HG02763 (cell line): ENCODE measurements at regions not wholly inside any gene's neighbourhood (a gene's known extent, or its start where the extent isn't known, plus 50 kb on each side); places are given as distances from the start of the nearest gene placed in this dataset.

Experiments
- ATAC-seq: cut with Tn5 transposase; IDR thresholded peaks from one replicate; pipeline ENCODE4 v1.9.1; 2021; ENCODE audit warnings: mild to moderate bottlenecking, moderate library complexity; ENCODE audit not compliant: unreplicated experiment

DNA sequence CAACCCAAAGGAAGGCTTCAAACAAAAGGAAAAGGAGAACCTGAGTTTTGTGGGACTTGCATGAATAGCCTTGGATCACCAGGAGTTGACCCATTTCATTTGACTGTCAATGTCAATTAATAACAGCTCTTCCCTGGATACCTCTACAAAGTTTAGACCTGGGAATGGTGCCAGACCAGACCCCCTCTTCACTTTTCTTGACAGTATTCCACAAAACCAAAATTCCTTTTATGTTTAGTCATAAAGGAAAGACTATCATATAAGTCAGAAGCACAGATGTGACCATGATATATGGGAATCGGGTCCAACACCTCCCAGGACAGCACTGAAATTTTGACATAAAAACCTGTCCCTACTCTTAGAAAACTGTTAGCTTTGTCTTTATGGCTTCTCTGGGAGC is 191.8 kb downstream of the LYPLAL1 start:
- no peak for ATAC-seq

DNA sequence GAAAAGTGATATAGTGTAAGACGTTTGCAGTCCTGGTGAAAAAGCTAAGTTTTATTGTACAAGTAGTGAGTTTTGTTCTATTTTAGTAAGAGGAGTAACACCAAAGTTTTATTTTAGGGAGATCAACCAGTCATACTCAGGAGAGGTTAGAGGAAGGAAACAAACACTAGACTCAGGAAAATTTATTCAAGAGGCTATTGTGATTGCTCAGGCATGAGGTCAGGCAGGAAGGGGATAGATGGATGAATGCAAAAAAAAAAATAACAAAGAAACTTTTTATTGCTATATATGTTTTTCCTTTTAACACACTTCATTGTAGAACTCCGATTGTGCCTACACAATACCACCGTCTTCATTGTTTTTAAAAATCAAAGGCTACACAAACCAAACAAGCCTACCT is 189.0 kb downstream of the LYPLAL1 start:
- ATAC-seq, result no peak

DNA sequence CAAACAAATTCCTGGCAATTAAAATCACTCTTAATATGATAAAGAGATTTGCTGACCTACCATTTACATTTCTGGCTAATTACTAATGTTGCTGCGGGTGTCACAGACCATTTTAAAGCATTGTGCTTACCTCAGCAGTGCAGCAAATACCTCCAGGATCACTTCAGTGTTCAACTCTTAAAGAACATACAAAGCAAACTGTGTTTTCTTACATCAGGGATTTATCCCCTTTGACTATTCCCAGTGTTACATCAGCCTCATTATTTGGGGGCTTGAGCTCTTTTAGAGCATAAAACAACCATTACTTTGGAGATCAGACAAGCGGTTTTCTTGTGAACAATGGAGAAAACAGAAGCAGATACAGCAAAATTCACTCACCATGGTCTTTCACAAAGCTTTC is 185.4 kb downstream of the LYPLAL1 start:
- no peak for ATAC-seq

DNA sequence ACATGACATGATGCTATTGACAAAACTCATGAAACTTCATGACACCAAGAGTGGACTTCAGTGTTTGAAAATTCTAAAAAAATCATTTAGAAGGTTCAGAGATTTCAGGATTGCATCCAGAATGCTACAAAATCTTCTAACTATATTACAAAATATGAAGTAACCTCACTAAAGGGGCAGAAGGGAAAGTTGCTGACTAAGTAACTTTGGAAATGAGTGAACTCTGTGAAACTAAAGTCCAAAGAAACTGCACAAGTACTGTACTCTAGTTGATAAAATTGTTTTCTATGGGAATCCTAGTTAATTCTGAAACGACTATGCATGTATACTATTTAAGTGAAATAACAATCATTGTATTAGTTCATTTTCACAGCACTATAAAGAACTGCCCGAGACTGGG is 184.4 kb downstream of the LYPLAL1 start:
- ATAC-seq, result no peak

DNA sequence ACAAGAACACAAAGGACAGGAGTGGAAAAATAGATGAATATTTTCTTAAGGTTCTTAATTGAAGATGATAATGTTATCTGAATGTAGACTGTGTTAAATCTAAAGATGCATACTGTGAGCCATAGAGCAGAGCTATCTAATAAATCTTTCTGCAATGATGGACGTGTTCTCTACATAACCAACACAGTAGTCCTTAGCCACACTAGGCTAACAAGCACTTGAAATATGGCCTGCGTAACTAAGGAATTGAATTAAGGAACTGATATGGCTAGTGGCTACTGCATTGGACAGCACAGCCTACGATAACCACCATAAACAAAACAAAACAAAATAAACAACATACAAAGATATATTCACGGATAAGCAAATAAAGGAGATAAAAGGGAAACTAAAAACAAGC is 181.3 kb downstream of the LYPLAL1 start:
- ATAC-seq, result no peak

DNA sequence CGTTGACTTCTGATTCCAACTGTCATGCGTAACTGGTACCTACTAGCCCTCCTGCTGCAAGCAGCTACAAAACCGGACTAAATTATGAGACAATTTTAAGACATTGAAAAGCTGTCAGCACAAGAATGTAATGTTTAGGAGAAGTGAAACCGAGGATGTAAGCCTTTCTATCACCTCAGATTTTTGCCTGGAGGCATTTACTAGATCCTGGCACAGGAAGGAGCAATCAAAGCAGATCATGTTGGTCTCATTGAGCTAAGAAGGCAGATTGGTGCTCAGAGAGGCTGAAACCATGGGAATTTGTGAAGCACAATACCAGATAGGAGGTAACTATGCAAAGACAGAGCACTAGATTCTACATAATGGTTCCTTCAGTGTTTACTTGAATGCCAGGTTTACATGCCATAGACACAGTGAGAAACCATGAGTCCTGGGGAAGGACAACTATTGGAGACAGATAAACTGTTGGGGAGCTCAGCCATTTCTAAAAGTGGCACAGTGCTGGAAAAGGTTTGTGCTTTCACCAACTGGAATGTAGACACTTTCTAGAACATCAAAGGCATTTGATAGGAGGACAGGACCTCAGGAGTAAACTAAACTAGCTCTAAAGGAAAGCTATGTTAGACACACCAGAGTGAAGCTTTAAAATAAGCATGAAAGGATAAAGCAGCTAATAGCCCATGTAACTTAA is 179.4 kb downstream of the LYPLAL1 start:
- ATAC-seq, result no peak

DNA sequence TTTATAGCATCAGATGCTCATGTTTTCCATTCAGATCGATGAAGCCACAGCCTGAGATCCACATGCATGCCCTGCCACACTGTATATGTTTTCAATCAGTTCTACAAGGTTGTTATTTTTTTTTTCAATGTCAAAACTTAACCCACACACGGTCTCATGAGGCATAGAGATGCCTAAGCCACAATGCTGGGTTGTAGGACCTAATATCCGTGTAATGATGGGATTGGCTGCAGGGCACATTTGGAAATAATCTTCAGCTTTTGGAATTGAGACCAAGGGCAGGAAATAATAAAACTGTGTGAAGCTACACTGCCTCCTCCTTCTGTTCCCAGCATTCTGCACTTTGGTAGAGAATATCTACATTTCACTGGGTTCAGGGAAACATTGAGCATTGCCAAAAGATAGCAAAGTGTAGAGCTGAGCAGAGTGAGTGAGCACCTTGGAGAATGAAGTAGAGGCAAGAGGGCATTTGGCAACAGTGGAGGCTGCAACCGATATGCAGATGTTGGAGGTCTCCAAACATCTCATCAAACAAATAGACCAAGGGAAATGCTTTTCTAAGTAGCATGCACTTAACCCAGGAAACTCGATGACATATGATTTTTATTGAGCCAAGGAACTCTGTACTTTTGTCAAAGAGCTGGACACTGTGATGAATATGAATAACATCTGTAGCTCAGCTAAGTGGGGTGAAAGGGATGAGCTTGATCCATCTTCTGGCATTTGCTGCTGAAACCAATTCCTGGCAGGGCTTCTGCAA is 176.7 kb downstream of the LYPLAL1 start:
- no peak for ATAC-seq

DNA sequence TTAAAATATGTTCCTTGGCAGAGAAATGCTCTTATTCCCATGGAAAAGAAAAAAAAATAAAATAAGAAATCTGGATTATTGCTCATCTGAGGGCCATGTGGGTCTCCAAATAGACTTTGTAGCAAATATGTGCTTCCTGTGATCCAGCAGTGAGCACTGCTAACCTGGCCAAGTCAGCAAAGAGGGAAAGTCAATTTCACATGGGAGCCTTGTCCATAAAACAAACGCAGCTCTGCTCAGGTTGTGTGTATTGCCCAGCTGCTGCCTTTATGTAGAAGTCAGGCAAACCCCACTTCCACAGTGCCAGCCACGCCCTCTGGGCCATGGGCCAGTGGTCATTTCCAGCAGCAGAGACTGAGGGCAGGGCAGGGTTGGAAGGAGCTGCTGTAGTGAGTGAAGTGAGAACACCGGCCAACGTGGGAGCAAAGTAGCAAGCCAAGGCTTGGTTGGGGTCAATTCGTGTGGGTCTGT is 174.3 kb downstream of the LYPLAL1 start:
- ATAC-seq, result no peak

DNA sequence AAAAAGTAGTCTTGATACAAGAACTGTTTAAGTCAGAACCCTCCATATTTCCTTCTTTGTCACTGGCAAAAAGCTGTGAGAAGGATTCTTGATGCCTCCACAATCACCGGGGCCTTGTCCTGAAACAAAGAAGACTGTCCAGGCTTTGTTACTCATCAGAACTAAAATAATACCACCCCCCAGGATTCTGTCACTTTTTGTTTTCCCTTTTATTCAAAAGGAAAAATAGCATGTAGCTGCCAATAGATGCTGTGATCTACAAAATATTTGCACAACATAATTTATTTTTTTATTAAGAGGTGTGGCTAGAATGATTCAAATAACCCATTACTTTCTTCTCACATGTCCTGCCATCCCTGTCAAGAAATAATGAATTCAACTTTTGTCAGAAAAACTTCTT is 173.7 kb downstream of the LYPLAL1 start:
- ATAC-seq, result no peak

DNA sequence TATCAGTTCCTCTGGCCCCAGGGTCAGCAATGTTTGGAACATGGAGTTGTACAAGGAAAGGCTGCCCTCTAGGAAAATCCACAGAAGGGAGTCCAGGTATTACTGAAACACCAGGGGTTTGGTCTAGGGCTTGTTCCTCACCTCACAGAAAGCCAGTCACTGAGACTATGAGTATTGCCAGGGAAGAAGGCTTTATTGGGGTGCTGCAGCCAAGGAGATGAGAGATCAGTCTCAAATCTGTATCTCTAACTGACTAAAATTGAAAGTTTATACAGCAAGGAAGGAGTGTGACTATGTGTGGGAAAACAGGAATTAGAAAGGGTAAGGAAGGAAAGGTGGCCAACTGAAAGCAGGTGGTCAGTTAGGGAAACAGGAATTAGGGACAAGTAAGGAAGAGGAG is 172.3 kb downstream of the LYPLAL1 start:
- no peak for ATAC-seq

DNA sequence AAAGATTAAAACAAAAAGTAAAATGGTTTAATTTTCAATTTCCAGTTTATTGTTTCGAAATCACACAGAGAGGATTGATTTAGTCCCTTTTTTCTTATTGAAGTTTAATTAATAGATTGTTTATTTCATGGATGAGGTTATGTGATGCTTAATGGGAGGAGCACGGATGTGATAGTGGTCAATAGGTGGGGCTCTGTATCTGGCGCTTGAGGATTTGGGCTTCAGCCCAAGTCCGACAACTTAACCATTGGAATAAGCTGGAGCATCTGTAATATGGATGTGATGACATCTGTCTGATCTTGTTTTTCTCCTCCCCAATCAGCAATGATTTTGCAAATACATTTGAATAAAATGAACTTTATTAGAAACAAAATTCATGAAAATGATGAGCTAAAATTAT is 169.2 kb downstream of the LYPLAL1 start:
- no peak for ATAC-seq

DNA sequence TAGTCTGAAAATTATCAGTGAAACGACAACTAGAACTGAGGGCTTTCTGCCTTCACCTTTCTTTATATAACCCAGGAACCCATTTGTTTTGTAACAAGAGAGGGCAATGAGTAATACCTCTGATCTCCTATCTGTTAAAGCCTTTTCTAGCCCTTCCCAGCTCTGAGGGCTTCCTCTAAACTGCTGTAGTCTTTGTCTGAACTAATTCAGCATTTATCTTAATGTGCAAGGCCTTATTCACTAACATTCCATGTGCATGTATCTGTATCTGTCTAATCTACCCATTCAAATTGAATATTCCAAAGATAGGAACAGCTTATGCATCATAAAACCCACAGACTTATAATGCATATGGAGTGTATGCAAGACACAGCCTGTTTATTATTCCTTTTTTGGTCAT is 167.1 kb downstream of the LYPLAL1 start:
- no peak for ATAC-seq

DNA sequence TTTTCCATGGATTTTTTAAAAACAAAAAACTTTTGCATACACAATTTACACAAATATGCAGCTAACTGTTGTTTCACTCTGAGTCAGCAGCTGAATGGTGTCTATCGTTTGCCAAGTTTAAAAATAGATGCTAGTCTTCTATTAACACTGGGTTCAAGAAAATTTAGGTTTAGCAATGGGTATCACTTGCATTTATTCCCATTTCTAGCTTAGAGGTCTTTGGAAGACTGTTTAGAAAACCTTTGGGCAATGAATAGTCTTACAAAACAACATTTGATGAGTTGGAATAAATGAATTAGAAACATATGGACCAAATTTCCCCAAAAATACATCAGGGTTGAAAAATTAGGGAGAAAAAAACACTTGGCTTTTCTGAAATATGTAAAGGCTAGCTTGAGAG is 165.8 kb downstream of the LYPLAL1 start:
- ATAC-seq, result no peak

DNA sequence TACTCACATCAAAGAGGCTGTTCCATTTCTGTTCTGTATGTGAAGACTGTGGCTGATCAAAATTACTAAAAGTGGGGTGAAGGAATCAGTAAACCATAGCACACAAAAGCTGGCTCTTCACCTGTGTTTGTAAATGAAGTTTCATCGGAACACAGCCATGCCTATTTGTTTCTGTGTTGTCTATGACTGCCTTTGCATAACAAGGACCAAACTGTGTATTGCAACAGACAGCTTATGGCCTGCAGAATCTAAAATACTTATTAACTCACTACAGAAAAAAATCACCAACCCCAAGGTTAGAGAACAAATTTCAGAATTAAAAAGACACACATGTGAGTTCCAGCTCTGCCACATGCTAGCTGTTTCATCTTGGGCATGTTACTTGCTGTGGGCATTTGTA is 163.9 kb downstream of the LYPLAL1 start:
- no peak for ATAC-seq

DNA sequence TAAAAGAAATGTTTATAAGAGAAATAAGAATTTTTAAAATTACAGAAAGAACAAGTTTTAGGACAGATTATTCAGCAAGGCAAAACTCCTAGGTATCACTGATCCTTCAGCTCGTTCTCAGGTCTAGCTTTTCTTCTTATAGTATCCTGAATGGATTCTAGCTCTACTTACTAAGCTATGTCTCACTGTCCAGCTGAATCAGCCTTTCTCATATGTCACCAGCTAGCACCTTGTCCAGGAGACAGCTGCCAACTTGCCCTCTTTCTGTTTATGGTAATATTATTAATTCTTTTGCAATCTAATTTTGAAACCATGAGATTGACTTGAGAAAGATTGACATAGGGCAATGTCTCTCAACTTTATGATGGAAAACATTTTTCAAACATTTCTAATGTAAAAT is 159.9 kb downstream of the LYPLAL1 start:
- no peak for ATAC-seq

DNA sequence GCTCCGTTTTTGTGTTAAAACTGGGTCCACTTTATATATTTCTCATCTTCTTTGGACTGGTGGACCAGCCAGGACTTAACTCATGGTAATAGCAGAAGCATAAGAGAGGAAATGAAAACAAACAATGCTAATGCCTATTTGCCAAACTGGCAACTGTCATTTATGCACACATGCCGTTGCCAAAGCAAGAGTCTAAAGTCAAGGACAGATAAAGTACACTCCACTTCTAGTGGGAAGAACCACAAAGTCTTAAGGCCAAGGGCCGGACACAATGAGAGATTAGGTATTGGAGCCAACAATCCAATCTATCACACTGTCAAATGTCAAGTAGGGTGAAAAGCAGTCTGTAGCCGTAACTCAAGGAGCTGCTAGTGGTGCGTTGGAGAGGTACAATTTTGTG is 157.7 kb downstream of the LYPLAL1 start:
- ATAC-seq, result no peak

DNA sequence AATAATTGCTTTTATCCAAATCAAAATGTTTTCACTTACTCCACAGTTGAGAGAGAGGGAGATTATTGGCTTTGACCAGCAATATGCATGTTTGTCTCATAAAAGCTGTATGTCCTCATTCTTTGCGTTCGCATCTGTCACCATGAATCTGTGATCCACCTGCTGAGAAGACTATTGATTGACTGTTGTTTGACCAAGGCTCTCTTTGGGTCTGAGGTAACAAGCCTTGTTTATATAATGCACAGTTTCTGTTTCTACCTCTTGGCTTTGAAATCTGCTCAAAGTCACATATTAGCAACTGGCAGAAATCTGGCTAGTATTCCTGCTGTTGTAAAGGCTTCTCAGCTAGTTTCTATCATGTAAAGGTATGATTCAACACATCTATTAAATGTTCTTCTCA is 157.0 kb downstream of the LYPLAL1 start:
- ATAC-seq, result no peak

DNA sequence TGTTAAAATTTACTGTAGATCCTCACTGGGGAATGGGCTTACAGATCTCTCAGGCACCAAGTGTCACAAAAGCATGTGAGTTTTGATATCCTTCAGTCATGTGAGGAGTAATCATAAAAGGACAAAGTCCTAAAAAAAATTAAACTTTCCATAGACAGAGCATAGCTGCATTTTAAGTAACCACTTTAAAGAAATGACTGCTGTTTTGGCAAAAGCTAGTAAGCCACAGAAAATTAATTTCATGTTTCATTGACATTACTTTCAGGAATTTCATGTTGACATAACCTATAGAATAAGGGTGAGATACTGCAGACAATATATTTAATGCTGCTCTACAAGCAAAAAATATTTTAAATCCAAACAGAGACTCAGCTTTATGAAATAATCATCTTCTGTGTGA is 156.3 kb downstream of the LYPLAL1 start:
- ATAC-seq, result no peak

DNA sequence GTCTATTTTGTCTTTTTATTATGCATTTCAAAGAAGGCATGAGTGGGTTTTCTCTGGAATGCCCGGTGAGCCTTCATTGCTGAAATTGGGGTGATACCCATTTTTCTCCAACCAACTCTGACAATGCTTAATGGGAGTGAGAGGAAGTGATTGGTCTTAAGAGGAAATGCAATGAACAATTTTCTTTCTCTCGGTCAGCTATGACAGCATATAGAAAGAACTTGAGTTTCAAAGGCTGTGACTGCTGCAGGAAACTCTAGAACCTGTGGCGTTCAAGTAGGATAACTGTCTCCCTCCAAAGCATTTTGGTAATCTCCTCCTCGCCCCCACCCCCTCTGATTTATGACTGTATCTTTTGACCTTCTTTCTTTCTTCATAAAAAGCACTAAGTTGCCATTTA is 155.9 kb downstream of the LYPLAL1 start:
- ATAC-seq, result no peak

DNA sequence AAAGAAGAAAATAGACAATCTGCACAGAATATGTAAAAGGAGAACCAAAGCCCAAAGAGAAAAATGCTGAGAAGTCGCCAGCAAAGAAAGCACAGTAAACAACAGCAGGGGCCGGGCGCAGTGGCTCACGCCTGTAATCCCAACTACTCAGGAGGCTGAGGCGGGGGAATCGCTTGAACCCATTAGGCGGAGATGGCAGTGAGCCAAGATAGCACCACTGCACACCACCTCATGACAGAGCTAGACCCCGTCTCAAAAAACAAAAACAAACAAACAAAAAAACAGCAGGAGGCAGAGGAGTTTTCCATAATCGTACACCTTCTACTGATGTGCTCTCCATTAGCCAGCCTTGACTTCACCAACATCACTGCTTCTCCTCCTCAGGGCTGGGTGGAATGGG is 153.2 kb downstream of the LYPLAL1 start:
- ATAC-seq, result no peak

DNA sequence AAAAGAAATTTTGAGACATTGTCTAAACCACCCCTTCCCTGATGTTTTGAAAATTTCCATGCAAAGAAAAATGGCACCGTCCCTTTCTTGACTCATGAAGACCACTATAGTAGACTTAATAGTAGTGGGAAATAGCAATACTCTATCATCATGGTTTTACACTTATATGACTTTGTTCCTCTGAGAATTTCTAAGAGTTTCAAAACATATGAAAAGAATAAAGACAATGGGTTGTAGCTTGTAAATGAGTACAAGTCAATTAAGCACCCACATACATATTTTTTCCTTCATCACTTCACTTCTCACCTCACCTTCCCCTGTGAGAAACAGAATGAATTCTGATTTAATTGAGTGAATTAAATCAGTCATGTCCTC is 151.7 kb downstream of the LYPLAL1 start:
- ATAC-seq, result no peak

DNA sequence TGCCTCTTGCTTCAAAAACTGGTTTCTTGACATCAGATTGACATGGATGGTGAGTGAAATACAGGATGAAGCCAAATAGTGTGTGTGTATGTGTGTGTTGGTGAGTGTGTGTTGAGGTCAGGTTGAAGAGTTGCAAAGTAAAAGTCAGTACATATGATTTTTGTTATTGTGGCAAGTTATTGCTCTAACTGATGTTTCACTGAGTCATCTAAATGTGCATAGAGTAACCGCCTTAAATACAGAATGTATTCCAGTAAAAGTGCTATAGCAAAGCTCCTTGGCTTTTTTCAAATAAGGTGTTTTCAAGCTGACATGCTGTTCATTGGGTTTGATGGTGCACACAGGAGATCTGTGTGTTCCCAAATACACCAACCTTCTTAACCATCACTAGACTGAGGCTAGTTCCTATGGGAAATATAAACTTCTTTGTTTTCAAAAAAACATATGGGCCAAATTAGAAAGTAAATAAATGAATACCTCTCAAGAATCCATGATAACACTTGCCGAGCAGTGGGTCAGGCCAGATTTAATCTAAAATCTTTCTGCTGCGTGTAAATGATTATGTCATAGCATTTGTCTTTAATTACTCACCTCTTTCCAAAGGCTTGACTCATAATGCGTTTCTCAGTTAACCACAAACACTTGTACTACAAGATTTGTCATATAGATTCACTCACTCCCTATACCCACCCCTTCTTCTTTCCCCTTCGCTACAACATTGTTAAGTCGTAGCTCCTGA is 151.1 kb downstream of the LYPLAL1 start:
- ATAC-seq, result peak; percentile 64
